IMR-90 (cell line): ENCODE measurements at regions not wholly inside any gene's neighbourhood (a gene's known extent, or its start where the extent isn't known, plus 50 kb on each side); places are given as distances from the start of the nearest gene placed in this dataset.
"Not testable (repeated sequence)": the region's sequence is repeated elsewhere in the genome, so short reads cannot be mapped to it uniquely, and the experiment has no call there.

Experiments
- ATAC-seq: fragments of 200-7000 bp; cut with Tn5 transposase; 2 replicates; pipeline ENCODE4 v1.9.1; 2020; ENCODE audit warnings: low read depth, mild to moderate bottlenecking, moderate library complexity
- BruUV-seq: library from RNA; stranded (reverse); fragments of 400-500 nt; replicated peaks from 2 replicates; lab custom pipeline; 2021; lab: Mats Ljungman, UMichigan
- CTCF ChIA-PET: fragments of 300-600 bp; formaldehyde crosslinking; extraction: SDS; loops from one replicate; lab custom pipeline; 2021; ENCODE audit warnings: antibody characterized with exemption; lab: Yijun Ruan, JAX
- POLR2A ChIA-PET: fragments of 300-600 bp; sonication (Branson Sonifier 250); formaldehyde crosslinking; loops from one replicate; lab custom pipeline; 2022; ENCODE audit warnings: antibody characterized with exemption; ENCODE audit not compliant: unreplicated experiment; lab: Charles Lee
- DNase-seq: peaks from one replicate; pipeline ENCODE4 v3.0.0; 2013
- H2AFZ ChIP-seq: replicated peaks from 2 replicates; pipeline ENCODE3; 2013; ENCODE audit warnings: low read length, mild to moderate bottlenecking; ENCODE audit not compliant: poor library complexity
- H2AK5ac ChIP-seq: 2 replicates; pipeline ENCODE4 v1.6.1; 2013; ENCODE audit warnings: low read depth, low read length, inconsistent platforms
- H2AK9ac ChIP-seq: replicated peaks from 2 replicates; pipeline ENCODE3; 2013; ENCODE audit warnings: mild to moderate bottlenecking, low read depth, low read length, moderate library complexity; ENCODE audit not compliant: poor library complexity
- H2BK120ac ChIP-seq: 2 replicates; pipeline ENCODE4 v1.6.1; 2013; ENCODE audit warnings: low read depth, low read length, inconsistent platforms
- H2BK15ac ChIP-seq: 3 replicates; pipeline ENCODE4 v1.6.1; 2013; ENCODE audit warnings: low read depth, low read length, inconsistent platforms
- H2BK20ac ChIP-seq: 2 replicates; pipeline ENCODE4 v1.6.1; 2013; ENCODE audit warnings: low read depth, mild to moderate bottlenecking, inconsistent platforms, low read length, moderate library complexity
- H2BK5ac ChIP-seq: 2 replicates; pipeline ENCODE4 v1.6.1; 2013; ENCODE audit warnings: mild to moderate bottlenecking, low read depth, low read length, inconsistent platforms; ENCODE audit not compliant: poor library complexity, severe bottlenecking
- H3K14ac ChIP-seq: replicated peaks from 2 replicates; pipeline ENCODE4 v1.6.1; 2013; ENCODE audit warnings: low read depth, low read length, inconsistent platforms
- H3K18ac ChIP-seq: 2 replicates; pipeline ENCODE4 v1.6.1; 2013; ENCODE audit warnings: low read depth, low read length, control low read depth
- H3K23ac ChIP-seq: 2 replicates; pipeline ENCODE4 v1.6.1; 2013; ENCODE audit warnings: low read depth, low read length, inconsistent platforms
- H3K27ac ChIP-seq: 2 replicates; pipeline ENCODE4 v1.5.1; 2013; ENCODE audit warnings: mild to moderate bottlenecking, control low read depth, low read length; ENCODE audit not compliant: insufficient read depth
- H3K27me3 ChIP-seq: 2 replicates; pipeline ENCODE4 v1.6.1; 2013; ENCODE audit warnings: low read length; ENCODE audit not compliant: control insufficient read depth, insufficient read depth
- H3K36me3 ChIP-seq: 2 replicates; pipeline ENCODE4 v1.6.1; 2013; ENCODE audit warnings: low read length, mixed read lengths; ENCODE audit not compliant: control insufficient read depth, insufficient read depth
- H3K4ac ChIP-seq: 2 replicates; pipeline ENCODE4 v1.6.1; 2013; ENCODE audit warnings: low read depth, low read length, inconsistent platforms
- H3K4me1 ChIP-seq: 2 replicates; pipeline ENCODE4 v1.6.1; 2013; ENCODE audit warnings: low read length, mixed read lengths; ENCODE audit not compliant: control insufficient read depth, insufficient read depth
- H3K4me2 ChIP-seq: 2 replicates; pipeline ENCODE4 v1.6.1; 2013; ENCODE audit warnings: low read depth, mild to moderate bottlenecking, control low read depth, low read length, moderate library complexity
- H3K4me3 ChIP-seq: 2 replicates; pipeline ENCODE4 v1.5.1; 2013; ENCODE audit warnings: low read depth, mild to moderate bottlenecking, control low read depth, low read length, moderate library complexity; ENCODE audit not compliant: insufficient read depth
- H3K56ac ChIP-seq: 2 replicates; pipeline ENCODE4 v1.6.1; 2013; ENCODE audit warnings: low read length, inconsistent platforms; ENCODE audit not compliant: insufficient read depth; ENCODE audit errors: extremely low read depth
- H3K79me1 ChIP-seq, 2 experiments: 2 replicates each; pipeline ENCODE4 v1.6.1; 2013; ENCODE audit warnings: low read length in 2 of 2, inconsistent platforms in 1 of 2, low read depth in 1 of 2
- H3K9ac ChIP-seq: 2 replicates; pipeline ENCODE4 v1.6.1; 2013; ENCODE audit warnings: low read depth, low read length, control low read depth
- H3K9me1 ChIP-seq: 2 replicates; pipeline ENCODE4 v1.6.1; 2013; ENCODE audit warnings: low read length, inconsistent platforms; ENCODE audit not compliant: insufficient read depth
- H3K9me3 ChIP-seq: 2 replicates; pipeline ENCODE4 v1.6.1; 2013; ENCODE audit warnings: low read length; ENCODE audit not compliant: control insufficient read depth, insufficient read depth
- H4K20me1 ChIP-seq: 2 replicates; pipeline ENCODE4 v1.6.1; 2013; ENCODE audit warnings: low read length, inconsistent platforms; ENCODE audit not compliant: insufficient read depth
- H4K5ac ChIP-seq: 2 replicates; pipeline ENCODE4 v1.6.1; 2013; ENCODE audit warnings: mild to moderate bottlenecking, low read depth, low read length, control low read depth
- H4K8ac ChIP-seq, 2 experiments: 2 replicates each; pipeline ENCODE4 v1.6.1; 2013; ENCODE audit warnings: low read depth in 2 of 2, low read length in 2 of 2, control low read depth in 1 of 2, inconsistent platforms in 1 of 2
- H4K91ac ChIP-seq: 2 replicates; pipeline ENCODE4 v1.6.1; 2013; ENCODE audit warnings: low read depth, low read length, inconsistent platforms; ENCODE audit not compliant: insufficient read depth
- WGBS, 2 experiments: methylation state at CpG; one replicate each; pipeline versions ENCODE4 v1.1.5 to v1.1.7; 2013; ENCODE audit warnings: missing lambda C conversion rate in 2 of 2; ENCODE audit not compliant: insufficient read length in 1 of 2; ENCODE audit errors: extremely low coverage in 2 of 2; 5-methylcytosine and 5-hydroxymethylcytosine counted together
- dilution Hi-C: fragments of 300-500 bp; cut with HindIII; formaldehyde crosslinking; loops from one replicate; pipeline ENCODE4 v1.14.3; 2018; ENCODE audit warnings: low sequenced_read_pairs; ENCODE audit not compliant: unreplicated experiment
- in situ Hi-C: fragments of 300-500 bp; cut with MboI; formaldehyde crosslinking; loops from 3 replicates; pipeline ENCODE4 v1.14.3; 2019; ENCODE audit warnings: low sequenced_read_pairs, inconsistent platforms, mixed read lengths
- intact Hi-C: fragments of 100-400 bp; cut with micrococcal nuclease; formaldehyde crosslinking; loops from 2 replicates; pipeline ENCODE4 v1.10.0; 2022

DNA sequence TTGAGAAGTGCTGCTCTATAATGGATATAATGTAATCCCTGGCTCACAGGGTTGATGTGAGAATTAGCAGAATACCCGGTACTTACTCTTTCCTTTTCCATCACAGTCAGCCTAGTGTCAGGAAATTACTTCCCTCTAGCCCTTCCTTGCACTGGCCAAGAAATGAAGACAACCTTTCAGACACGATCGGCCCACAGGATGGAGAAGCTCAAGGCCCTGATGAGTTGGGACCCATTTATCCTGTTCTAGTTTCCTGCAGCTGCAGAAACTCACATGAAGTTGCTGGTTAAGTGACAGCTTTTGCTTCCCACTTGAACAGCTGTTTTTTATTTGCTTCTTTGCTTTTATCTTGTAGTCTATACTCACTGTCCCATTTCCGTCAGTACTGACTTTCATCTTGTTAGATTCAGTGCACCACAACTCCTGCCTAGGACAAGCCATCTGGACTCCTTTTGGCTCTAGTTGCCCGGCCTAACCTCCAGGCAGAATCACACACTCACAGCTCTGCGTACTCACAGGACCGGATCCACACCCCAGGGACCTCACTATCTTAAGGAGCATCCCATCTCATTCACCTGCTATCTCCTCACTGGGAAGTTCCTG is 325.1 kb upstream of the CHRNA7 start:
- H4K8ac ChIP-seq, H4K20me1 ChIP-seq, H3K9me1 ChIP-seq, H3K79me1 ChIP-seq, H3K18ac ChIP-seq, H3K4ac ChIP-seq, H2BK15ac ChIP-seq, H2BK120ac ChIP-seq, H3K4me1 ChIP-seq, H3K56ac ChIP-seq, in situ Hi-C loops, BruUV-seq, H2AK5ac ChIP-seq, H3K27ac ChIP-seq, ATAC-seq, H3K4me2 ChIP-seq, CTCF ChIA-PET, H3K23ac ChIP-seq, dilution Hi-C loops, POLR2A ChIA-PET, H2AFZ ChIP-seq, DNase-seq, H3K4me3 ChIP-seq, intact Hi-C loops, H3K9me3 ChIP-seq, H2AK9ac ChIP-seq, H2BK5ac ChIP-seq, H3K14ac ChIP-seq, H4K5ac ChIP-seq, H3K9ac ChIP-seq, H4K91ac ChIP-seq, H2BK20ac ChIP-seq, H3K36me3 ChIP-seq, H3K27me3 ChIP-seq: not testable (repeated sequence)
- WGBS, 2 experiments, result no CpG with 5 or more reads among the region's 7 CpGs
